Astrocyte (in vitro differentiated cells and primary cell): ENCODE measurements at regions not wholly inside any gene's neighbourhood (a gene's known extent, or its start where the extent isn't known, plus 50 kb on each side); places are given as distances from the start of the nearest gene placed in this dataset.

Experiments
- CTCF ChIP-seq: IDR thresholded peaks from 2 replicates; pipeline ENCODE4 v1.5.1; 2011; ENCODE audit warnings: low read depth, mild to moderate bottlenecking, inconsistent platforms, low read length, moderate library complexity; ENCODE audit not compliant: insufficient read depth
- EZH2 ChIP-seq: IDR thresholded peaks from 2 replicates; pipeline ENCODE4 v1.6.1; 2012; ENCODE audit warnings: mild to moderate bottlenecking, low read length, inconsistent platforms; ENCODE audit not compliant: insufficient read depth

- TF ChIP-seq CTCF = no peak
- TF ChIP-seq EZH2 = no peak
Observed at GRCh38 chr4:73343432-73343831, 60.7 kb upstream of the ALB start.
